ENCODE measurements at regions not wholly inside any gene's neighbourhood (a gene's known extent, or its start where the extent isn't known, plus 50 kb on each side); places are given as distances from the start of the nearest gene placed in this dataset.
"Not testable (repeated sequence)": the region's sequence is repeated elsewhere in the genome, so short reads cannot be mapped to it uniquely, and the experiment has no call there.

- DNase-seq: peak; percentile 32
- Mint-ChIP-seq H3K4me1 (ENCODE audit: low read depth, unreplicated experiment) (peaks cover 6% of the 10 kb centered on the region), H3K27me3 (ENCODE audit: unreplicated experiment) (peaks cover 4% of the 10 kb centered on the region), H3K4me3 (ENCODE audit: unreplicated experiment) (no peak overlapping the region), H3K9me3 (ENCODE audit: unreplicated experiment) (peaks cover 2% of the 10 kb centered on the region), H3K27ac (ENCODE audit: unreplicated experiment) (no peak overlapping the region), H3K36me3 (ENCODE audit: unreplicated experiment) (no peaks in the 10 kb centered on the region)
- TF ChIP-seq CTCF (IDR thresholded peaks at IDR 0.05; ENCODE audit: partially characterized antibody, unreplicated experiment): peak; percentile 55
These were observed 62.4 kb upstream of the BCL2L14 start for GRCh38 chr12:12008232-12008850.

- Mint-ChIP-seq H3K27ac (ENCODE audit: unreplicated experiment) (no peak overlapping the region), H3K27me3 (ENCODE audit: unreplicated experiment) (peaks cover 4% of the 10 kb centered on the region), H3K9me3 (ENCODE audit: unreplicated experiment) (peaks cover 2% of the 10 kb centered on the region), H3K4me3 (ENCODE audit: unreplicated experiment) (no peak overlapping the region), H3K36me3 (ENCODE audit: unreplicated experiment) (no peaks in the 10 kb centered on the region), H3K4me1 (ENCODE audit: low read depth, unreplicated experiment) (peaks cover 6% of the 10 kb centered on the region)
- no peak for TF ChIP-seq CTCF (IDR thresholded peaks at IDR 0.05; ENCODE audit: partially characterized antibody, unreplicated experiment)
- DNase-seq: no peak
These were observed 61.7 kb upstream of the BCL2L14 start for GRCh38 chr12:12008931-12009611.

- H3K27me3 Mint-ChIP-seq (ENCODE audit: unreplicated experiment); H3K4me3 Mint-ChIP-seq (ENCODE audit: unreplicated experiment); H3K9me3 Mint-ChIP-seq (ENCODE audit: unreplicated experiment); DNase-seq; H3K27ac Mint-ChIP-seq (ENCODE audit: unreplicated experiment); H3K4me1 Mint-ChIP-seq (ENCODE audit: low read depth, unreplicated experiment); H3K36me3 Mint-ChIP-seq (ENCODE audit: unreplicated experiment): not testable (repeated sequence)
These were observed 60.9 kb upstream of the BCL2L14 start for GRCh38 chr12:12009749-12010276.

GRCh38 chr12:12010277-12011039, 60.3 kb upstream of the BCL2L14 start:
- H3K36me3 Mint-ChIP-seq (ENCODE audit: unreplicated experiment): no peaks in the 10 kb centered on the region
- peaks cover 3% of the 10 kb centered on the region for H3K27me3 Mint-ChIP-seq (ENCODE audit: unreplicated experiment)
- H3K27ac Mint-ChIP-seq (ENCODE audit: unreplicated experiment): no peak overlapping the region
- no peak overlapping the region for H3K4me3 Mint-ChIP-seq (ENCODE audit: unreplicated experiment)
- DNase-seq: no peak
- H3K9me3 Mint-ChIP-seq (ENCODE audit: unreplicated experiment): peaks cover 2% of the 10 kb centered on the region
- TF ChIP-seq CTCF (IDR thresholded peaks at IDR 0.05; ENCODE audit: partially characterized antibody, unreplicated experiment): no peak
- peaks cover 6% of the 10 kb centered on the region for H3K4me1 Mint-ChIP-seq (ENCODE audit: low read depth, unreplicated experiment)

- Mint-ChIP-seq H3K4me1 (ENCODE audit: low read depth, unreplicated experiment) (peaks cover 6% of the 10 kb centered on the region), H3K4me3 (ENCODE audit: unreplicated experiment) (no peak overlapping the region), H3K36me3 (ENCODE audit: unreplicated experiment) (no peaks in the 10 kb centered on the region), H3K9me3 (ENCODE audit: unreplicated experiment) (peaks cover 4% of the 10 kb centered on the region), H3K27ac (ENCODE audit: unreplicated experiment) (no peak overlapping the region), H3K27me3 (ENCODE audit: unreplicated experiment) (peaks cover 3% of the 10 kb centered on the region)
- no peak for DNase-seq
- no peak for TF ChIP-seq CTCF (IDR thresholded peaks at IDR 0.05; ENCODE audit: partially characterized antibody, unreplicated experiment)
These were observed 58.9 kb upstream of the BCL2L14 start for GRCh38 chr12:12011880-12012260.

All from glutamatergic neuron (in vitro differentiated cells).